Gastroesophageal sphincter (tissue), 4 donors: ENCODE measurements at regions not wholly inside any gene's neighbourhood (a gene's known extent, or its start where the extent isn't known, plus 50 kb on each side); places are given as distances from the start of the nearest gene placed in this dataset.

Experiments used
- ATAC-seq: fragments of 150-250 bp; one replicate; pipeline ENCODE4 v1.9.1; 2016; ENCODE audit warnings: mild to moderate bottlenecking, moderate library complexity
- H3K27ac ChIP-seq, 4 donors: fragments of 200-600 bp; sonication (generic) in 3 of 4; 1 replicate in 3 of 4; 2 replicates in 1 of 4; pipeline ENCODE4 v1.5.1; 2016 to 2019
- H3K27me3 ChIP-seq: fragments of 200-600 bp; sonication (generic); one replicate; pipeline ENCODE4 v1.5.1; 2019
- H3K36me3 ChIP-seq, 2 donors: fragments of 200-600 bp; sonication (generic); one replicate each; pipeline ENCODE4 v1.5.1; 2019; ENCODE audit warnings: control low read depth in 1 of 2
- H3K4me1 ChIP-seq, 3 donors: fragments of 200-600 bp; sonication (generic); 1 replicate in 2 of 3; 2 replicates in 1 of 3; pipeline ENCODE4 v1.5.1; 2016 to 2019; ENCODE audit warnings: control low read depth in 2 of 3
- H3K4me3 ChIP-seq, 2 donors: fragments of 200-600 bp; sonication (generic); one replicate each; pipeline ENCODE4 v1.5.1; 2019; ENCODE audit warnings: mild to moderate bottlenecking in 1 of 2, moderate library complexity in 1 of 2
- H3K9me3 ChIP-seq, 3 donors: fragments of 200-600 bp; sonication (generic); one replicate each; pipeline ENCODE4 v1.5.1; 2017 to 2019; ENCODE audit warnings: control low read depth in 2 of 3
- EP300 ChIP-seq: sonication (generic); formaldehyde crosslinking; IDR thresholded peaks from one replicate; pipeline ENCODE4 v1.6.1; 2017; ENCODE audit warnings: antibody characterized with exemption, mild to moderate bottlenecking
- POLR2A ChIP-seq, 2 donors: fragments of 450-650 bp; IDR thresholded peaks; one replicate each; pipeline ENCODE4 v1.6.1; 2017; ENCODE audit warnings: antibody characterized with exemption in 2 of 2, mild to moderate bottlenecking in 2 of 2, moderate library complexity in 1 of 2
- POLR2AphosphoS5 ChIP-seq: sonication (generic); formaldehyde crosslinking; IDR thresholded peaks from one replicate; pipeline ENCODE4 v1.6.1; 2017; ENCODE audit warnings: antibody characterized with exemption
- WGBS, 2 donors: methylation state at CpG; one replicate each; pipeline ENCODE4 v1.1.5; 2018; ENCODE audit warnings: low coverage in 1 of 2; 5-methylcytosine and 5-hydroxymethylcytosine counted together
- TF ChIP-seq, protein P1 (sequence below), 4 experiments: fragments of 200-600 bp in 2 of 4; fragments of 450-650 bp in 2 of 4; sonication (generic) in 1 of 4; IDR thresholded peaks; one replicate each; pipeline ENCODE4 v1.5.1; 2017 to 2019; ENCODE audit warnings: antibody characterized with exemption in 4 of 4, mild to moderate bottlenecking in 2 of 4, moderate library complexity in 2 of 4

DNA sequence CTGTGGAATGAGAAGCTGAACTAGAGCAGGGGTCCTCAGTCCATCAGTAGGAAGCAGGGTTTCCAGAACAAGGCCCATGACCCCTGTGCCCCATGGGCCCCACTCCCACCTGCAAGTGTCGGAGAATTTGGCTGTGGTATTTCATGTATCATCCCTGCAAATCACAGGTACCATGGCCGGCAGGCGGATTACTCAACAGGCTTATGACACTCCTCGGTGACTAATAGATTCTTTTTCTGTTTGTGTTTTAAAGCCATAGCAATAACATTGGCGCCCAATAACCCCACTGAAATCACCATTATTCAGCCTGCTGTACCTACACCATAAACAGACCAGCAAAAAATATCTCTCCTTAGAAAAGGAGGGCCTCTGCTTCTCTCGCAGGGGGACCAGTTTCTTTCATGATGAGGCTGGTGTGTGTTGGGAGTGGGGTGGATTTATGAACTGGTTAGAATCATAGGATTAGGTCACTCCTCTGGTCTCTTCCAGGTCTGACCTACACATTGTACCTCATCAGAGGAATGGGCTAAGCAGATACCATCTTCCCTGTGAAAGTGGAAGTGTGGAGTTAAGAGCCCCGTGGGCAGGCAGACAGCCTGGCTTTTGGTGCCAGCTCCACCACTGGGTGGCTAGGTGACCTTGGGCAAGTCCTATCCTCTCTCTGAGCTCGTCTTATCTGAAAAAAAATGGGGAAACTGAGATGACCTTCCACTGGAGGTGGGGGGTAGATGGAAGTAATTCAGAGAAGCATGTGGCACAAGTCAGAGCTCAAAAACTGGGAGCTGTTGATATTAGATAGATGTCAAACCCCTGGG lies 60.2 kb upstream of the WNT11 start:
- peak overlapping the region; percentile 45 to 82 (median 76) for H3K27ac ChIP-seq
- no peaks in the 10 kb centered on the region for H3K36me3 ChIP-seq
- H3K4me1 ChIP-seq = peaks cover 0 to 49% (median 26%) of the 10 kb centered on the region in 3 donors
- no peak overlapping the region for H3K4me3 ChIP-seq
- WGBS, 2 donors = 27 to 33% methylated on average over 2 to 6 of the region's 8 CpGs
- no peaks in the 10 kb centered on the region for H3K9me3 ChIP-seq
- peak; percentile 51 for TF ChIP-seq POLR2AphosphoS5
- no peak for TF ChIP-seq POLR2A (IDR thresholded peaks at IDR 0.05)
- no peak for TF ChIP-seq EP300
- TF ChIP-seq, protein P1, sequence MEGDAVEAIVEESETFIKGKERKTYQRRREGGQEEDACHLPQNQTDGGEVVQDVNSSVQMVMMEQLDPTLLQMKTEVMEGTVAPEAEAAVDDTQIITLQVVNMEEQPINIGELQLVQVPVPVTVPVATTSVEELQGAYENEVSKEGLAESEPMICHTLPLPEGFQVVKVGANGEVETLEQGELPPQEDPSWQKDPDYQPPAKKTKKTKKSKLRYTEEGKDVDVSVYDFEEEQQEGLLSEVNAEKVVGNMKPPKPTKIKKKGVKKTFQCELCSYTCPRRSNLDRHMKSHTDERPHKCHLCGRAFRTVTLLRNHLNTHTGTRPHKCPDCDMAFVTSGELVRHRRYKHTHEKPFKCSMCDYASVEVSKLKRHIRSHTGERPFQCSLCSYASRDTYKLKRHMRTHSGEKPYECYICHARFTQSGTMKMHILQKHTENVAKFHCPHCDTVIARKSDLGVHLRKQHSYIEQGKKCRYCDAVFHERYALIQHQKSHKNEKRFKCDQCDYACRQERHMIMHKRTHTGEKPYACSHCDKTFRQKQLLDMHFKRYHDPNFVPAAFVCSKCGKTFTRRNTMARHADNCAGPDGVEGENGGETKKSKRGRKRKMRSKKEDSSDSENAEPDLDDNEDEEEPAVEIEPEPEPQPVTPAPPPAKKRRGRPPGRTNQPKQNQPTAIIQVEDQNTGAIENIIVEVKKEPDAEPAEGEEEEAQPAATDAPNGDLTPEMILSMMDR (IDR thresholded peaks at IDR 0.05) = no peak
- ATAC-seq = peak; percentile 73
- H3K27me3 ChIP-seq = no peaks in the 10 kb centered on the region

DNA sequence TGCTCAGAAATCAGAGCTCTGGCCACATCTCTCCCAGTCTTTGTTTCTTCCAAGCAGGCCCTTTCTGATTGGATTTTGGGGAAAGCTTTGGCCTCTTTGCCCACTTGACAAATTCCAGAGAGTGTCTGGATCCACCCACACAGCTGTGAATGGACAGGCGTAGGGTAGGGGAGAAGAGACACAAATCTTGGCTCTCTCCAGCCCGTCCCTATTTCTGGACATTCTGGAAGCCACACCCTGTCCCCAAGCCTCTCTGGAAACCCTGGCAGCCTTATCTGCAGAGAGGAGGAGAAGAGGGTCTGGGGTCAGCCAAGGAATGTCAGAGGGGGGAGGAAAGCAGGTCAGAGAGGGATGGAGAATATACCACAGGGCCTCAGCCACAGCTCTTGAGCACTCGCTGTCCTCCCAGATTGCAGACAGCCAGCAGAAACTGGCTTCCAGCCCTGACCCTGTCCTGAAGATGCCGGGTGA lies 59.5 kb upstream of the WNT11 start:
- H3K27me3 ChIP-seq = no peaks in the 10 kb centered on the region
- 17 to 33% methylated on average over 2 to 4 of the region's 4 CpGs for WGBS, 2 donors

DNA sequence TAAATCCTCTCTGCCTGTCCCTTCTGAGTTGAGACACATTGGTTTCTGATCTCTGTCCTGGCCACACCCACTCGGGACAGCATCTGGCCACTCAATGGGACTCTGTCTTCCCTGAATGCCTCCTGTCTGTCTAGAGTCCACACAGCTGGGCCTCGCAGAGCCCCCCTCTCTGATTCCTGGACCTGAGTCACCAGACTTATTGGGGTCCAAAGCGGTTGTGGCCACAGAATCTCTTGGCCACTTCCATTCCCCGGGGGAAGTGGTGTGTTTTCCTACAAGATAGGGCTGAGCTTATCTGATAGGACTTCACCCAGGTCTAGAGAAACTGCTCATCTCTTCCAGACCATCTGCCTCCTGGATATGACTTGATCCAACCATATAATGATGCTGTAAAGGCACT lies 57.4 kb upstream of the WNT11 start:
- Histone ChIP-seq H3K4me1 (peaks cover 0 to 30% (median 14%) of the 10 kb centered on the region in 3 donors), H3K9me3 (no peaks in the 10 kb centered on the region), H3K4me3 (no peak overlapping the region), H3K27me3 (no peaks in the 10 kb centered on the region), H3K36me3 (no peaks in the 10 kb centered on the region), H3K27ac (no peak overlapping the region)
- 70% methylated on average over 2 of the region's 4 CpGs; no CpG with 5 or more reads in 1 of the 2 donors for WGBS, 2 donors
- no peak for ATAC-seq
- TF ChIP-seq, protein P1 (IDR thresholded peaks at IDR 0.05) = no peak
- TF ChIP-seq EP300 (no peak), POLR2AphosphoS5 (no peak)

More for the DNA sequence above, 59.5 kb upstream of the WNT11 start:
- Histone ChIP-seq H3K27ac (peak overlapping the region in 3 of 4 donors; percentile 75 to 82 (median 77)), H3K4me3 (no peak overlapping the region), H3K36me3 (no peaks in the 10 kb centered on the region), H3K9me3 (no peaks in the 10 kb centered on the region), H3K4me1 (peaks cover 0 to 49% (median 26%) of the 10 kb centered on the region in 3 donors)
- TF ChIP-seq, protein P1 (IDR thresholded peaks at IDR 0.05) = no peak
- TF ChIP-seq POLR2AphosphoS5 (no peak), POLR2A (IDR thresholded peaks at IDR 0.05) (no peak), EP300 (no peak)
- peak; percentile 62 for ATAC-seq

DNA sequence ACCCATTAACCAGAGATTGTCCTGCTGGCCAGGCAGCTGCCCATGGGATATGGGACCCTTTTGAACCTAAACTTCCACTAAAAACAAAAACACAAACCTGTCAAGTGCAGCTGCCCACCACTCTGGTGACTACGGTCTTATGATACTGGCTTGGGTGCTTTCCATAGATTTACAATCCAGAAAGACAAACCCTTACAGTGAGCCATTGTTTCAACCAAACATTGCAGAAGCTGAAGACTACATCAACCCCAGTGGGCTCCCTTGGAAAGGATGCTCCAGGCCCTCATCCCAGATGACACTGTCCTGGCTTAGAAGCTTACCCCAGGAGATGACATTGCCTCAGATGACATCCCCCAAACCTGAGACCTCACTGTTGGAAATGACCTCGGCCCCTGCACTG lies 56.9 kb upstream of the WNT11 start:
- ATAC-seq = no peak
- Histone ChIP-seq H3K27me3 (no peaks in the 10 kb centered on the region), H3K4me1 (peaks cover 0 to 30% (median 14%) of the 10 kb centered on the region in 3 donors), H3K36me3 (no peaks in the 10 kb centered on the region), H3K9me3 (no peaks in the 10 kb centered on the region), H3K27ac (no peak overlapping the region), H3K4me3 (no peak overlapping the region)
- WGBS, 2 donors = 100% methylated on average over 2 of the region's 2 CpGs
- TF ChIP-seq, protein P1 (IDR thresholded peaks at IDR 0.05) = no peak
- no peak for TF ChIP-seq EP300
- no peak for TF ChIP-seq POLR2A (IDR thresholded peaks at IDR 0.05)
- no peak for TF ChIP-seq POLR2AphosphoS5
